Left lung (tissue), 4 donors: ENCODE measurements at regions not wholly inside any gene's neighbourhood (a gene's known extent, or its start where the extent isn't known, plus 50 kb on each side); places are given as distances from the start of the nearest gene placed in this dataset.

Experiments
- ATAC-seq: fragments of 200-7000 bp; cut with Tn5 transposase; one replicate; pipeline ENCODE4 v1.9.1; 2020; ENCODE audit warnings: moderate library complexity
- DNase-seq, 4 donors: peaks; one replicate each; pipeline ENCODE4 v3.0.0-alpha.2; 2013 to 2020
- H3K27ac ChIP-seq, 2 donors: fragments of 200-600 bp; sonication (generic) in 1 of 2; one replicate each; pipeline versions ENCODE4 v1.5.0 to v1.8.0; 2020 to 2021
- H3K27me3 ChIP-seq, 2 donors: fragments of 200-600 bp; sonication (generic) in 1 of 2; one replicate each; pipeline versions ENCODE4 v1.5.0 to v1.8.0; 2020 to 2021
- H3K36me3 ChIP-seq, 2 donors: fragments of 200-600 bp; sonication (generic) in 1 of 2; one replicate each; pipeline versions ENCODE4 v1.5.0 to v1.8.0; 2020 to 2021
- H3K4me1 ChIP-seq, 2 donors: fragments of 200-600 bp; one replicate each; pipeline ENCODE4 v1.8.0; 2021
- H3K4me3 ChIP-seq, 2 donors: fragments of 200-600 bp; sonication (generic) in 1 of 2; one replicate each; pipeline versions ENCODE4 v1.5.0 to v1.8.0; 2020 to 2021; ENCODE audit warnings: mild to moderate bottlenecking in 1 of 2
- H3K9me3 ChIP-seq, 2 donors: fragments of 200-600 bp; sonication (generic) in 1 of 2; one replicate each; pipeline versions ENCODE4 v1.5.0 to v1.8.0; 2020 to 2021
- intact Hi-C, 2 donors: fragments of 100-400 bp; cut with DNase I; formaldehyde crosslinking; loops; one replicate each; pipeline versions ENCODE4 v1.11.2 to v1.14.2; 2022
- TF ChIP-seq, protein P1 (sequence below), 2 donors: fragments of 200-600 bp; sonication (generic) in 1 of 2; IDR thresholded peaks; one replicate each; pipeline versions ENCODE4 v1.5.0 to v1.8.0; 2021; ENCODE audit warnings: antibody characterized with exemption in 2 of 2
- donor health status: DM: no; HTN: yes; CAD: no.
- donor health status: DM: no; HTN: no; CAD: no.

DNA sequence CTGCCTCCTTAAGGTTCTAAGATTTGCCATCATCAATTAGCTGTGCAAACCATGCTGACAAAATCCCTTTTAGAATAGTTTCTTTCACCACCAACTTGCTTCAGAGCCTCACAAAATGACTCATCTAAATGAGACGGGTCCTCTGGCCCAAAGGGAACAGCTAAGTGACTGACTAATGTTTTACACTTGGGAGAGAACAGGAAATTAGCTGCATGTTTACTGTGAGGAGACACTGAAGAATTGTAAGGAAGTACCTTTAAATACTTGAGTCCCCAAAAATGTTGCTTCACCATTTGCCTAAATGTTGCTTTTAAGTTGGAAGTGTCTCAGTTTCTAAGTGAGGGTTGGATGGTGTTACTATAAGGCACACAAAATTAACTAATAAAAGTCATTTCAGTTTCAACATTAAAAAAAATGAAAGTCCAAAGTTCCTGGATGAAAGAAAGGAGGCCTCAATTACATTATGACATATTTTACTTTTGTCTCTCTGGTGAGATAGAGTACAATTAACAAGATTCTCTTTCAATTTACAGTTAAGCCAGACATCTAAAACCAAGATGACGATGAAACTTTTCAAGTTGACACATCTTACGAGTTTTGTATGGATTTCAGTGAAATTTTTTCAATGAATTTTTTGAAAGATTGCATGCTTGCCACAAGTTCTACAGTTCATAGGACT lies 229.1 kb upstream of the FN1 start:
- H3K27ac ChIP-seq = peak overlapping the region; percentile 15 to 24
- H3K27me3 ChIP-seq = peaks cover 0 to 13% of the 10 kb centered on the region in 2 donors
- no peaks in the 10 kb centered on the region for H3K36me3 ChIP-seq
- H3K9me3 ChIP-seq = no peaks in the 10 kb centered on the region
- peak; percentile 91 for ATAC-seq
- peaks cover 4 to 15% of the 10 kb centered on the region in 2 donors for H3K4me1 ChIP-seq
- DNase-seq = no peak
- intact Hi-C loops = no loop called here
- H3K4me3 ChIP-seq = no peak overlapping the region
- TF ChIP-seq, protein P1, sequence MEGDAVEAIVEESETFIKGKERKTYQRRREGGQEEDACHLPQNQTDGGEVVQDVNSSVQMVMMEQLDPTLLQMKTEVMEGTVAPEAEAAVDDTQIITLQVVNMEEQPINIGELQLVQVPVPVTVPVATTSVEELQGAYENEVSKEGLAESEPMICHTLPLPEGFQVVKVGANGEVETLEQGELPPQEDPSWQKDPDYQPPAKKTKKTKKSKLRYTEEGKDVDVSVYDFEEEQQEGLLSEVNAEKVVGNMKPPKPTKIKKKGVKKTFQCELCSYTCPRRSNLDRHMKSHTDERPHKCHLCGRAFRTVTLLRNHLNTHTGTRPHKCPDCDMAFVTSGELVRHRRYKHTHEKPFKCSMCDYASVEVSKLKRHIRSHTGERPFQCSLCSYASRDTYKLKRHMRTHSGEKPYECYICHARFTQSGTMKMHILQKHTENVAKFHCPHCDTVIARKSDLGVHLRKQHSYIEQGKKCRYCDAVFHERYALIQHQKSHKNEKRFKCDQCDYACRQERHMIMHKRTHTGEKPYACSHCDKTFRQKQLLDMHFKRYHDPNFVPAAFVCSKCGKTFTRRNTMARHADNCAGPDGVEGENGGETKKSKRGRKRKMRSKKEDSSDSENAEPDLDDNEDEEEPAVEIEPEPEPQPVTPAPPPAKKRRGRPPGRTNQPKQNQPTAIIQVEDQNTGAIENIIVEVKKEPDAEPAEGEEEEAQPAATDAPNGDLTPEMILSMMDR (IDR thresholded peaks at IDR 0.05) = no peak

DNA sequence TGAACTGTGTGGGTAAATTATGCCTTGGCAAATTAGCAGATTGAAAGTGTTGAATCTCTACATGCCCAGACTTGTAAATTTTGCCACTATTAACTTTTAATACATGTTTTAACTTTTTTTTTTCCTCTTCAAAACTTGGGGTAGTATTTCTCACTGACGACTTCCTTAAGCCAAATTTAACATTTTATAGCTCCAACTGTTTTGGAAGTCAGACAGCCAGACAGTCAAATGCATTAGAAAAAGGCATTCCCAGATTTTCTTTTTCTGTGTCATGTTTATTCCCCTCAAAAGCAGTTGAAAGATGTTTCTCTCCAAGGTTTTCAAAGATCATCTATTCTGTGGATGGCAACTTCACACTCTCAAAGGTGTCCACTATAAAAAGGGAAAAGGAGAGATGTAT lies 226.8 kb upstream of the FN1 start:
- DNase-seq (no peak), ATAC-seq (no peak)
- H3K36me3 ChIP-seq = no peaks in the 10 kb centered on the region
- H3K27me3 ChIP-seq = no peaks in the 10 kb centered on the region
- no peak overlapping the region for H3K4me3 ChIP-seq
- TF ChIP-seq, protein P1 (IDR thresholded peaks at IDR 0.05) = no peak
- no peaks in the 10 kb centered on the region for H3K9me3 ChIP-seq
- intact Hi-C loops = no loop called here
- peaks cover 4 to 15% of the 10 kb centered on the region in 2 donors for H3K4me1 ChIP-seq
- no peak overlapping the region for H3K27ac ChIP-seq

DNA sequence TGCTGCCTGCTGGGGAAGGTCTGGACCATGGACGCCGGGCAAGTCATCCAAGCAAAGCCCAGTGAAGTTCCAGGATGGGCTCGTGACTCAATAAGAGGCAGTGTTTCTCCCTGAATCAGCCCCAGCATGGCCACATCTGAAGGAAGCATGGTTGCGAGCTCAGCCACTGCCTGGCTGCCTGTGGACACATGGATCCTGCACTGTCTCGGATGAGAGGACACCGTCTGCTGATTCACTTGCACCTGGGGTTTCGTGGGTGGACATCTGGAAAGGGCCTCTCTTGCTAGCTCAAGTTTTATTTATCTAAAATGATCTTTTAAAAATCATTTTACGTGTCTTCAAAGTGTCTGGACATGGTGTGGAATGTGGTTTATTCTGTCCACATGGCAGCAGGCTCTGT lies 224.8 kb upstream of the FN1 start:
- Histone ChIP-seq H3K27me3 (no peaks in the 10 kb centered on the region), H3K4me3 (no peak overlapping the region), H3K27ac (no peak overlapping the region), H3K4me1 (peaks cover 4 to 14% of the 10 kb centered on the region in 2 donors), H3K36me3 (no peaks in the 10 kb centered on the region), H3K9me3 (no peaks in the 10 kb centered on the region)
- intact Hi-C loops = no loop called here
- TF ChIP-seq, protein P1 (IDR thresholded peaks at IDR 0.05) = no peak
- DNase-seq (no peak), ATAC-seq (no peak)

DNA sequence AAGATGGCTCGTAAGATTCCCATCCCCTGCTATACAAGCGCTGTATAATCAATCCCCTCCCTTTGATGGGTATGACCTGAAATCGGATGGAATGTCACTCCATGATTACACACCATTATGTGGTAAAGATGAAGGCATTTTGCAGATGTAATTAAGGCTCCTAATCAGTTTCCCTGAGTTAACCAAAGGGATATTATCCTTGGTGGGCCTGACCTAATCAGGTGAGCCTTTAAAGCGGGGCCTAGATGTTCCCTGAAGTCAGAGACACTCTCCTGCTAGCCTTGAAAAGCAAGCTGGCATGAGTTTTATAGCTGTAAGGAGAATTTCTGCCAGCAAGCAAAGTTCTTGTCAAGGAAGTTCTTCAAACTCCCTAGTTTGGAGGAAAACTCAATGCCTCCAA lies 223.8 kb upstream of the FN1 start:
- Histone ChIP-seq H3K4me3 (no peak overlapping the region), H3K9me3 (no peaks in the 10 kb centered on the region), H3K27me3 (no peaks in the 10 kb centered on the region), H3K36me3 (no peaks in the 10 kb centered on the region), H3K27ac (no peak overlapping the region), H3K4me1 (peaks cover 3 to 4% of the 10 kb centered on the region in 2 donors)
- DNase-seq = no peak
- TF ChIP-seq, protein P1 (IDR thresholded peaks at IDR 0.05) = no peak
- no peak for ATAC-seq
- intact Hi-C loops = no loop called here

DNA sequence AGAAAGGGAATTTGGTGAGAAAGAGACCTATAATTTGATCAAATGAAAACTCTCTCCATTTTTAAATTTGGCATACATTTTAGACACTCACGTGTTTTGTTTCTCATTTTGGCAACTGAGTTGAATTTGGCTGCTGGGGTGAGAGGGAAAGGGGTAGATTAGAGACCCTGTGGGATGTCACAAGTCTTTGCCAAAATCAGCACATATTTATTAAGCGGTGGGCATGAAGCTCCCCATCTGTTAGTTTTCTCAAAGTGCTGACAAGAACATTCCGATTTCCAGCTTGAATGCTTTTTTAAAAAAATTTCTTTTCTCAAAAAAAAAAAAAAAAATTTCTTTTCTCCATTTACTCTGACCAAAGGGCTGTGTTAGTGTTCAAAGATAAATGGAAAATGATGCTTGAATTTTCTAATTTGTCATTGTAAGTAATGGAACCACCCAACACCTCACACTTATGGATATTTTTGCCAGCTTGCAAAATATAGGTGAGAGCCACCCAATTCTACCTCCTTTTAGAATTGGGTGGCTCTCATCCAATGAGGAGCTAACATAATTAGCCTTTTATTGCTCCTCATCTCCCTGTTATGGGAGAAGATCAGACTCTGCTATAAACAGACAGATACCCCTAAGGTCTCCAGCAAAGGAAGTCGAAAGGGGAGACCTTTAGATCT lies 222.9 kb upstream of the FN1 start:
- no peak overlapping the region for H3K4me3 ChIP-seq
- H3K27ac ChIP-seq = peak overlapping the region in 1 of 2 donors; percentile 20
- TF ChIP-seq, protein P1 (IDR thresholded peaks at IDR 0.05) = no peak
- intact Hi-C loops = no loop called here
- peak in 2 of 4 donors; percentile 60 to 66 for DNase-seq
- no peaks in the 10 kb centered on the region for H3K36me3 ChIP-seq
- no peak for ATAC-seq
- no peaks in the 10 kb centered on the region for H3K9me3 ChIP-seq
- peaks cover 0 to 7% of the 10 kb centered on the region in 2 donors for H3K4me1 ChIP-seq
- H3K27me3 ChIP-seq = no peaks in the 10 kb centered on the region
